NB4 (cell line): ENCODE measurements at regions not wholly inside any gene's neighbourhood (a gene's known extent, or its start where the extent isn't known, plus 50 kb on each side); places are given as distances from the start of the nearest gene placed in this dataset.

Source experiments
- MYC ChIP-seq: IDR thresholded peaks from 2 replicates; pipeline ENCODE4 v1.6.1; 2011; ENCODE audit warnings: low read depth, low read length
- POLR2A ChIP-seq: IDR thresholded peaks from 2 replicates; pipeline ENCODE4 v1.6.1; 2011; ENCODE audit warnings: mild to moderate bottlenecking; ENCODE audit not compliant: insufficient read length; ENCODE audit errors: extremely low read depth
- TF ChIP-seq, protein P1 (sequence below): IDR thresholded peaks from one replicate; pipeline ENCODE4 v1.5.1; 2012; ENCODE audit warnings: low read depth, low read length

GRCh38 chr1:13929313-13929712, 229.3 kb downstream of the PRDM2 start:
- TF ChIP-seq POLR2A (no peak), MYC (no peak)
- TF ChIP-seq, protein P1, sequence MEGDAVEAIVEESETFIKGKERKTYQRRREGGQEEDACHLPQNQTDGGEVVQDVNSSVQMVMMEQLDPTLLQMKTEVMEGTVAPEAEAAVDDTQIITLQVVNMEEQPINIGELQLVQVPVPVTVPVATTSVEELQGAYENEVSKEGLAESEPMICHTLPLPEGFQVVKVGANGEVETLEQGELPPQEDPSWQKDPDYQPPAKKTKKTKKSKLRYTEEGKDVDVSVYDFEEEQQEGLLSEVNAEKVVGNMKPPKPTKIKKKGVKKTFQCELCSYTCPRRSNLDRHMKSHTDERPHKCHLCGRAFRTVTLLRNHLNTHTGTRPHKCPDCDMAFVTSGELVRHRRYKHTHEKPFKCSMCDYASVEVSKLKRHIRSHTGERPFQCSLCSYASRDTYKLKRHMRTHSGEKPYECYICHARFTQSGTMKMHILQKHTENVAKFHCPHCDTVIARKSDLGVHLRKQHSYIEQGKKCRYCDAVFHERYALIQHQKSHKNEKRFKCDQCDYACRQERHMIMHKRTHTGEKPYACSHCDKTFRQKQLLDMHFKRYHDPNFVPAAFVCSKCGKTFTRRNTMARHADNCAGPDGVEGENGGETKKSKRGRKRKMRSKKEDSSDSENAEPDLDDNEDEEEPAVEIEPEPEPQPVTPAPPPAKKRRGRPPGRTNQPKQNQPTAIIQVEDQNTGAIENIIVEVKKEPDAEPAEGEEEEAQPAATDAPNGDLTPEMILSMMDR = no peak
